ENCODE measurements at regions not wholly inside any gene's neighbourhood (a gene's known extent, or its start where the extent isn't known, plus 50 kb on each side); places are given as distances from the start of the nearest gene placed in this dataset.

GRCh38 chr5:88979244-88979643 lies 96.3 kb upstream of the MEF2C start:
- TF ChIP-seq, protein P1, sequence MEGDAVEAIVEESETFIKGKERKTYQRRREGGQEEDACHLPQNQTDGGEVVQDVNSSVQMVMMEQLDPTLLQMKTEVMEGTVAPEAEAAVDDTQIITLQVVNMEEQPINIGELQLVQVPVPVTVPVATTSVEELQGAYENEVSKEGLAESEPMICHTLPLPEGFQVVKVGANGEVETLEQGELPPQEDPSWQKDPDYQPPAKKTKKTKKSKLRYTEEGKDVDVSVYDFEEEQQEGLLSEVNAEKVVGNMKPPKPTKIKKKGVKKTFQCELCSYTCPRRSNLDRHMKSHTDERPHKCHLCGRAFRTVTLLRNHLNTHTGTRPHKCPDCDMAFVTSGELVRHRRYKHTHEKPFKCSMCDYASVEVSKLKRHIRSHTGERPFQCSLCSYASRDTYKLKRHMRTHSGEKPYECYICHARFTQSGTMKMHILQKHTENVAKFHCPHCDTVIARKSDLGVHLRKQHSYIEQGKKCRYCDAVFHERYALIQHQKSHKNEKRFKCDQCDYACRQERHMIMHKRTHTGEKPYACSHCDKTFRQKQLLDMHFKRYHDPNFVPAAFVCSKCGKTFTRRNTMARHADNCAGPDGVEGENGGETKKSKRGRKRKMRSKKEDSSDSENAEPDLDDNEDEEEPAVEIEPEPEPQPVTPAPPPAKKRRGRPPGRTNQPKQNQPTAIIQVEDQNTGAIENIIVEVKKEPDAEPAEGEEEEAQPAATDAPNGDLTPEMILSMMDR (IDR thresholded peaks at IDR 0.05): no peak
- no peak for TF ChIP-seq POLR2A (IDR thresholded peaks at IDR 0.05)
